Stomach (tissue), 4 donors: ENCODE measurements at regions not wholly inside any gene's neighbourhood (a gene's known extent, or its start where the extent isn't known, plus 50 kb on each side); places are given as distances from the start of the nearest gene placed in this dataset.

Experiments
- POLR2A ChIP-seq, 4 donors: fragments of 450-650 bp; IDR thresholded peaks; one replicate each; pipeline ENCODE4 v1.6.1; 2016; ENCODE audit warnings: antibody characterized with exemption in 4 of 4, control low read depth in 2 of 4, mild to moderate bottlenecking in 1 of 4, moderate library complexity in 1 of 4
- TF ChIP-seq, protein P1 (sequence below), 7 experiments: fragments of 450-650 bp in 4 of 7; fragments of 200-600 bp in 3 of 7; sonication (generic) in 3 of 7; IDR thresholded peaks; one replicate each; pipeline ENCODE4 v1.5.1; 2016 to 2019; ENCODE audit warnings: antibody characterized with exemption in 7 of 7, control low read depth in 2 of 7, mild to moderate bottlenecking in 1 of 7

DNA sequence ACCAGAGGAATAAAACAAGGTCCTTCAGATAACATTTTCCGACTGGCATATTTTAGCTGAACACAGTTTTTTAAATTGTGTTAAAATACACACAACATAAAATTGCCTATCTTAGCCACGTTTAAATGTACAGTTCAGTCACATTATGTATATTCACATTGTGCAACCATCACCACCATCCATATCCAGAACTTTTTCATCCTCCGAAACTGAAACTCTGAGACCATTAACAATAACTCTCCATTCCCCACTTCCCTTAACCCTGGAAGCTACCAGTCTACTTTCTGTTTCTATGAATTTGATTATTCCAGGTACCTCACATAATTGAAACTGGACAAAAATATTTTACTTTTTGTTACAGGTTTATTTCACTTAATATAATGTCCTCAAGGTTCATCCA is 213.3 kb downstream of the ETS1 start:
- TF ChIP-seq, protein P1, sequence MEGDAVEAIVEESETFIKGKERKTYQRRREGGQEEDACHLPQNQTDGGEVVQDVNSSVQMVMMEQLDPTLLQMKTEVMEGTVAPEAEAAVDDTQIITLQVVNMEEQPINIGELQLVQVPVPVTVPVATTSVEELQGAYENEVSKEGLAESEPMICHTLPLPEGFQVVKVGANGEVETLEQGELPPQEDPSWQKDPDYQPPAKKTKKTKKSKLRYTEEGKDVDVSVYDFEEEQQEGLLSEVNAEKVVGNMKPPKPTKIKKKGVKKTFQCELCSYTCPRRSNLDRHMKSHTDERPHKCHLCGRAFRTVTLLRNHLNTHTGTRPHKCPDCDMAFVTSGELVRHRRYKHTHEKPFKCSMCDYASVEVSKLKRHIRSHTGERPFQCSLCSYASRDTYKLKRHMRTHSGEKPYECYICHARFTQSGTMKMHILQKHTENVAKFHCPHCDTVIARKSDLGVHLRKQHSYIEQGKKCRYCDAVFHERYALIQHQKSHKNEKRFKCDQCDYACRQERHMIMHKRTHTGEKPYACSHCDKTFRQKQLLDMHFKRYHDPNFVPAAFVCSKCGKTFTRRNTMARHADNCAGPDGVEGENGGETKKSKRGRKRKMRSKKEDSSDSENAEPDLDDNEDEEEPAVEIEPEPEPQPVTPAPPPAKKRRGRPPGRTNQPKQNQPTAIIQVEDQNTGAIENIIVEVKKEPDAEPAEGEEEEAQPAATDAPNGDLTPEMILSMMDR (IDR thresholded peaks at IDR 0.05), result no peak
- no peak for TF ChIP-seq POLR2A (IDR thresholded peaks at IDR 0.05)
